DMS79 (cell line): ENCODE measurements at regions not wholly inside any gene's neighbourhood (a gene's known extent, or its start where the extent isn't known, plus 50 kb on each side); places are given as distances from the start of the nearest gene placed in this dataset.

ENCODE experiments used
- DNase-seq: peaks from one replicate; lab custom pipeline; 2025; lab: John Stamatoyannopoulos, UW

DNA sequence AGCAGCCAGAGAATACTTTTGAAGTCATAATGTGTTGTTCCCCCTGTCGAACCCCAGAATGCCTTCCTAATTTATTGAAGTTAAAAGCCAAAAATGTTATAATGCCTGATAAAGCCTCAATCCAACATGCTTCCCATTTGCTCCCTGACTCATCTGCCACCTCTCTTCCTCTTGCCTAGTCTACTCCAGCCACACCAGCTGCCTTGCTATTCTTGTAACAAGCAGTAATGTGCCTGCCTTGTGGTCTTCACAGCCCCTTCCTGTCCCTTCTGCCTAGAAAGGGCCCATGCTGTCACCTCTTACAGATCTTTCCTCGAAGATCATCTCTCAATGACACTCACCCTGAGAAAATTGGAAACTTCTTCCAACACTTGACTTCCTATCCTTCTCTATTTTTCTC is 231.6 kb upstream of the CDH2 start:
- no peak for DNase-seq

DNA sequence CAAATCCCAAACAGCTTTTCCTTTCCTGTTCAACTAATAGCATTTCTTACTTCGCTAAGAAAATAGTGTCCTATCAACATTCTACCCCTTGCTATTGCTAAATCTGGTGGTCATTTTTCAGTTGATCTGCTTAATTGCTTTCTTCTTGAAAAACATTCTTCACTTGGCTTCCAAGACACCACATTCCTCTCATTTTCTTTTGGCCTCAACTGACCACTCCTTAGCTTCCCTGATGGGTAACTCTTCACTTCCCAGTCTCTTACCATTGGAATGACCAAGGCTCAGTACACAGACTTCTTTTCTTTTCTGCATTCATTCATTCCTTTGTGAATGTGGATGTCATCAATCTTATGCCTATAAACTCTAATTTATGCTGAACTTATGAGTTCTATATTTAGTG is 230.8 kb upstream of the CDH2 start:
- DNase-seq = no peak

DNA sequence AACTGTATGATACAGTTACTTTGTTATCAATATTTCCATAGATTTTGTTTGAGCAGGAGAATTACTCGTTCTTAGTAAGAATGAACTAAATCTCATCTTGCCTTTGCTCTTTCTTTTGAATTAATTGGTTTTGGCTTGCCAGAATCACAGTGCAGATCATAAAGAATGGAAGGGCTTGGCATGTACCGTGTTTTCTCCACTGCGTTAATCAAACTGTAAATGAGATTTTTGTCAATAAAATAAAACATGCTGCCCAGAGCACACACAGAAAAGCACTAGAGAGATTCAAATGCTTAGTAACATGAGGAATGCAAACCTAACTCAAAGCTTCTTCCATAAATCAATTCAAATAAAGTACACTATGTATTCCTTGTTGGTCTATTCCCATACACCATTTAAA is 229.6 kb upstream of the CDH2 start:
- no peak for DNase-seq

DNA sequence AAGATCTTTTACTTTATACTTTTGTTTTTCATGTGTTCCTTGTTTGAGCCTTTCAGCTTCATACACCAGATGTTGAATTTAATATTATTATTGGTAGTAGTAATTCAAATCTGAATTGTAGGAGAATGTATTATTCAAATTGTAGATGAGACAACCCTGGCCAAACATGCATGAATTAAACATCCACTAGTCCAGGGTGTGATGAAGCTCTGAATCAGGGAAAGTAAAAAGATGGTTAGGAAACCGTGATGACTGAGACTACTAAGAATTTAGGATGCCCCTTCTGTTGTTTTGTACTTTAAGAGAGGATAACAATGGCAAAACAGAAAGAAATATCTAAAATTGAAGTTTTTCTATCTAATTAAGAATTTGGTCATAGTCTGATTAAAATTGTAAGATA is 227.8 kb upstream of the CDH2 start:
- no peak for DNase-seq

DNA sequence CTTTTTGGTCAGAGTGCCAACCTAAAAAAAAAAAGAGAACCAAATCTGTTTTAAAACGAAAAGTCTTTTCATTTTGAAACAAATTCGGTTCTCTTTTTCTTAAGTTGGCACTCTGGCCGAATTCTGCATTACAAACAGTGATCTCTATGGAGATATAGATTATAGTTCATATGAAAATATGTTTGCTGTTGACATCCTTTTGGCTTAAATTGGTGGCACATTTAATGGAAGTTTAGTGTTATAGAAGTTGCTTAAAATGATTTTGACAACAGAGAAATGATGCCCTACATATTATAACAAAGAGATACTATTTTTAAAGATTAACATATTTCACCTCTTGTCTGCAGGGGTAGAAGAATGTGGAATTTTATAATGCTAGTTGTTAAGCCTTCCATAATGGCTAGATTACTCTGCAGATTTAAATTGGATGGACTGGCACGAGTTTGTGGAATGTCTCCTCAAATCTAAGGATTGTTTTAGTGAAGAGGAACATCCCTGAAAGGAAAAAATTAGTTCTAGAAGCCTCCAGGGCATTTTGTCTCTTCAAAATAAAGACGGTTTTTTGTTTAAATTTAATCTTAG is 222.9 kb upstream of the CDH2 start:
- no peak for DNase-seq

DNA sequence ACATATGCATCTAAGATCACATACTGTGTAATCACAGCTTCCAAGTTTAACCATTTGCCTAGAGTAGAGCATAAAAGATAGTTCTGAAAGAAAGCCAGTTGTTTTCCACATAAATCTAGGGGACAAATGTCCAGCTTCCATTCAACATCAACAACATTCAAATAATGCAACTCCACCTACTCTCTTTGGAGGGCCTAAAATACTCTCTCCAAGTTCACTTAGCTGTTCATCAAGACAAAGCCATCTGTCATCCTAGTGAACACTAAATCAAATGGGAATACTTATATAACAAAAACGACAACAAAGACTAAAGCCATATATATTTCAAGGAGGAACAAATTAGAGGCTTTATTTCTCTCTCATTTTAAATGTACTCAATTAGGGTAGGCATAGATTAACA is 221.5 kb upstream of the CDH2 start:
- DNase-seq = no peak

DNA sequence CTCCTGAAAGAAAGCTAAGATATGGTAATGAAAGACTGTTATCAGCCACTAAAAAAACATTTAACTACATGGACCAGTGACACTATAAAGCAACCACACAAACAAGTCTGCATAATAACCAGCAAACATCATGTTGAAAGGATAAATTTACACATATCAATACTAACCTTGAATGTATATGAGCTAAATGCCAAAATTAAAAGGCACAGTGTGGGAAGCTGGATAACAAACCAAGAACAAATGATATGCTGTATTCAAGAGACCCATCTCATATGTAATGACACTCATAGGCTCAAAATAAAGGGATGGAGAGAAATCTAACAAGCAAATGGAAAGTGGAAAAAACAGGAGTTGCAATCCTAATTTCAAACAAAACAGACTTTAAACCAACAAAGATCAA is 213.1 kb upstream of the CDH2 start:
- no peak for DNase-seq

DNA sequence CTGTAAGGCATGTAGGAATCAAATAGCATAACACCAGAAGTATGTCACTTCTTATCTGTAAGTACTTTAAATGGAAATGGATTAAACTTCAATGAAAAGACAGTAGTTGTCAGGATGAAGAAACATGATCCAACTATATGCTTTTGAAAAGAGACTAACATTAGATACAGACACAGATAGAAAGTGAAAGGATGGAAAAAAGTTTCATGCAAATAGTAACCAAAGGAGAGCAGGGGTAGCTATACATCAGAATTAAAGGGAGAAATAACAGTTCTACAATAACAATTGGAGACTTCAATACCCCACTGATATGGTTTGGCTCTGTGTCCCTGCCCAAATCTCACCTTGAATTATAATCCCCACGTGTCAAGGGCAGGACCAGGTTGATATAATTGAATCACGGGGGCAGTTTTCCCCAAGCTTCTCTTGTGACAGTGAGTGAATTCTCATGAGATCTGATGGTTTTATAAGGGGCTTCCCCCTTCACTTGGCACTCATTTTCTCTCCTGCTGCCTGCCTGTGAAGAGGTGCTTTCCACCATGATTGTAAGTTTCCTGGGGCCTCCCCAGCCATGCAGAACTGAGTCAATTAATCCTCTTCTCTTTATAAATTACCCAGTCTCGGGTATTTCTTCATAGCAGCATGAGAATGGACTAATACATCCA is 205.4 kb upstream of the CDH2 start:
- DNase-seq = no peak

DNA sequence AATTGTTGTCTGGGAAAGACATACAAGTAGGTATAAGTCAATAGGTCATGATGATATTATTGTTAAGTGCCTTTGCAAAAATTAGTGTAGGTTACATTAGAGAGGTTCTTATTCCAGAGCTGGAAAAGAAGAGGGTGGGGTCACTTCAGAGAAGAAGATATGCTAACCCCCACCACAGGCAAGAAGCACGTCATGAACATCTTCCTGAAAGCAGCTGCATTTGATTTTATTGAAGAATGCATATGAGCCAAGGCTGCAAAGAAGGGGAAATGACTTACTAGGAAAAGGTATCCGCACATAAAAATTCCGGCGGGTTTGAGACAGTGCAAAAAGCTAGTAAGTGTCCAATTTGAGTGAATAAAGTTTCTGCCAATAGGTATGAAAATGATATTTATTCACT is 195.3 kb upstream of the CDH2 start:
- no peak for DNase-seq

DNA sequence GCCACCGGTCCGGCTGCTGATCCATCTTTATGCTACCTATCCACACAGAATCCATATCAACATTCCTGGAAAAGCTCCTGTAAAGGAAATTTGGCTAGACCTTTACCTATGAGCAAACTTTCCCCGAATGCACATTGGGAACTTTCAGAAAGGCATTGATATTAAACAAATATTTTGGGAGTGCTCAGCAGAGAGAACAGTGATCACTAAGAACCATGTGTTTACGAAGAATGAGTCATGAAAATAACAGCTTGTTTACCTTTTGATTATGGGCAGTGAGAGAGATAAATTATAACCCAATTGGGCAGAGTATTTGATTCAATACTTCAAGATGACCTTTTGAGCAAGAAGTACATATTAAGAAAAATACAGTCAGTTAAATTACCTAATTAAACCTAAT is 189.7 kb upstream of the CDH2 start:
- no peak for DNase-seq

DNA sequence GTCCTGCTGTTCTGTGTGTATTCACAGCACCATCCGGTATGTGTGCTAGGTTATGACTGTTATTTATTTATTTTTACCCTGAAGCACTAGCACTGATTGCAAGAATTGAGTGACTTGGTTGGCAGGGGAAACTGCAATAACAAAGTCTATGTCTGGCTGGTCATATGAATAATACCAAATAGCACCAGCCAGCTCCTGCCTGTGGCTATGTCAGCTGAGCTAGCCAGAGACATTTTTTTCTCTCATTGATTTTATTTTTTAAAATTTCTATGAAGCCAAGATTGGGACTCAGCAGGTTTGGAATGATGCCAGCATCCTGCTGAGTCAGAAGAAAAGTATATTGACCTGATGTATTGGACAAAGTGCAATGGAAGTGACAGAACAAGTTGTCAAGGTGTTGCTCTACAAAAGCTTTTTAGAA is 188.5 kb upstream of the CDH2 start:
- no peak for DNase-seq

DNA sequence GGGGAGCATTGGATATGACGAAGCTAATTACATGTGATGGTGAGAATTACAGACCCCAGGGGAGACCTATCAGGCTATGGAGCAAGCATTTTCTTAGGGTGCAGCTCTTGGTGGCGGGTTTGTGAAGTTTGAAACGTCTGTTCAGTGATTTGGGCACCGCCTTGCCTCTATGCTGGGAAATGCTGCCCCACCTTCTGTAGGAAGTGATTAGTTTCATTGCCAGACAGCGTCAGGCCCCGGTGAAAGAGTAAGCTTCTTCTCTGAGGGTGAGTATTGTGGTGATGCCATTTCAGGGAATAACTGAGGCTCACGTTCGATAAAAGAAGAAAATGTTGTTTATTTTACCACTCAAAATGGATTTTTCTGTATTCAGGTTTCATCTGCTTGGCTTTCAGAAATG is 186.2 kb upstream of the CDH2 start:
- DNase-seq = no peak

DNA sequence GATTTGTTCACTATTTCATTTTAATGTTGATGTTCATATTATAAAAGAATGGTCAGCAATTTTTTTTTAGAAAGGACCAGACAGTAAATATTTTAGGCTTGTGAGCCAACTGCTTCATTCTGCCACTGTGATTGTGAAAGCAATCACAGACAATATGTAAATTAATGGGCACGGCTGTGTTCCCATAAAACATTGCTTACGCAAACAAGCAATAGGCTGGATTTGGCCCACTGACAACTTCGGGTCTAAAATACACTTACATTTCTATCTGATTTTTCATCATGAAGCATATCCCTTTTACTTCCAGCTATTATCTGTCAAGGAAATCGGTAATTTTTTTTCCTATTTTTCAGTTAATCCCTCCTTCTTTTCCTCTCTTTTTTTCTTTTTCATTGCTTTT is 182.2 kb upstream of the CDH2 start:
- DNase-seq = no peak

DNA sequence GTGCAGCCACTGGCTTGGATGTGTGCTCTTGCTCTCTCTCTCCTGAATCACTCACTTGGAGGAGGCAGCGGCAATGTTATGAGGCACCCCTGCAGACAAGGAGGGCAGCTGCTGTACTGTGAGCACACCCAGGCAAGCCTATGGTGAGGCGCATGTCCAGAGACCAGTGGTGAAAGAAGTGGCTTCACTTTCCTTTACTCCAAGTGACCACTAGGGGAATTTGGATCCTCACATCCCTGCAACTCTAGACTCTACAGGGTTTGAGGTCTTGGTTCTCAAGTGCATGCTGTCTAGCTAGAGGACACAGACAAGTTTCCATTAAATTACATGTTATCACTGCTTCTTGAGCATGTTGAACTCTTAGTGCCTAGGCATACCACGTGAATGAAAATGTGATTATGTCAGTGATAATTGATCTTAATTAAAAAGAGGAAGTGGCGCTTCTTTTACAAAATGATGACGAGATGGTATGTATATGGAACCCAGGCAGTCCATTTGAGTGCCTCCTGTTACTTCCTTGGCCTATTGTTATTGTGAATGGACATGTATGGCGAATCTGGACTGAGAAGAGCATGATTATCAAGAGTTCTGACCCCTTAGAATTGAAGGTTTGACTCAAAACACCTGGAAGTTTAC is 181.0 kb upstream of the CDH2 start:
- DNase-seq = no peak

DNA sequence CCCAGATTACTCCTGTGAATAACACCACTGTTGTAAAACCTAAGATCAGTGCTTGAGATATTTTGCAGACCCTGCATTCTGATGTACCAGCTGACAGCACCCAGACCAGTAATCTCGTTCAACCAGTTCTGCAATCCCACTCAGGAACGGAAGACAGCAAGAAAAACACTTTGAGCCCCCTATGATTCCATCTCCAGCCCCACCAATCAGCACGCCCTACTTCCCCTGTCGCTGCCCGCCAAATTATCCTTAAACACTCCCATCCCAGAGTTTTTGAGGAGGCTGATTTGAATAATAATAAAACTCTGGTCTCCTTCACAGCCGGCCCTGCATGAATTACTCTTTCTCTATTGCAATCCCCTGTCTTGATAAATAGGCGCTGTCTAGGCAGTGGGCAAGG is 173.9 kb upstream of the CDH2 start:
- DNase-seq = no peak

DNA sequence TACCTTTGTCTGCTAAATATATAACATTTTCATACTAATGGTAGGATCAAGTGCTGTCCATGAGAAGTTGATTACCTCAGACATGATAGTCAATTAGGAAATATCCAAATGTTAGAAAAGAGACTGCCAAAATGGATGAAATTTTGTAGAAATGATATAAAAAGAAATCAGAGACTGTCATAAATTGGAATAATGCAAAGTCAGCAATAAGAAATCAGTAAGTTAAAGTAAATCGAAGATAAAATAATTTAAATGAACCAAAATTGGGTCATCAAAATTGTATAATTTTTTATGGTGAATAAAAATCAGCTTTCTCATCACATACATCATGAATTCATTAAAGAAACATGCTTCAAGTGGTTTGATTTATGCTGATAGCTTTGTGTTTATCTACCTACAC is 165.3 kb upstream of the CDH2 start:
- no peak for DNase-seq

DNA sequence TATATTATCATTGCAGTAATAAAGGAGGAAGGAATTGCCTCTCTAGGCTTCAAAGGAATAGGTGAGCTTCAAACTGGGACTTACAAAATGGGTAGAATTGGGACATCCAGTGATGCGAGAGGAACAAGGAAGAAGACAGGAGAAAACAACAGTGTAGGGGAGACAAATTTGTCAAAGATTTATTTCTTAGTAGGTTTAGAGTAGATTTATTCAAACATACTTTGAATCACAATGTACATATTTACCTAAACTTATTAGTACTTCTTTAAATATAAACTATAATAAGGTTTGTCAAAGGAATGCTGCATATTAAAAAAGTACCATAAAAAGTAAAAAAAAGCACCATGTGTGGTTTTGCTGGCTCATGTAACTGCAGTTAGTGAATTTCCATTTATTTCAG is 161.4 kb upstream of the CDH2 start:
- no peak for DNase-seq

DNA sequence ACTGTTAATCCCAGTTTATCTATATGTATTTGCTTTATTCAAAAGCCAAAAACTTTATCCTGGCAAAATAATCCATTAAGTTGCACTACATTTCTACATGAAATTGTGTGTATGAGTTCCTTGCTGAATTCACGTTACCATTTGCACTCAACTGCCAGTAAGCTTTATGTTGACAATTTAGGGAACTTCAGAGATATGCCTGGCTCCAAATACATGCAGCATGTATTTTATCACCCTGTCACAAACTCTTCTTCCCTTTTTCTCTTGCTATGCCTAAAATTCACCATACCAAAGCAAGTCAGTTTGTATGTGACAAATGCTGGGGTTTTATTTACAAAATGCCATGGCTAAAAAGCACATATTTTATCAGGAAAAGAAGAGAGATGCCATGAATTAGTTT is 157.6 kb upstream of the CDH2 start:
- DNase-seq = no peak

DNA sequence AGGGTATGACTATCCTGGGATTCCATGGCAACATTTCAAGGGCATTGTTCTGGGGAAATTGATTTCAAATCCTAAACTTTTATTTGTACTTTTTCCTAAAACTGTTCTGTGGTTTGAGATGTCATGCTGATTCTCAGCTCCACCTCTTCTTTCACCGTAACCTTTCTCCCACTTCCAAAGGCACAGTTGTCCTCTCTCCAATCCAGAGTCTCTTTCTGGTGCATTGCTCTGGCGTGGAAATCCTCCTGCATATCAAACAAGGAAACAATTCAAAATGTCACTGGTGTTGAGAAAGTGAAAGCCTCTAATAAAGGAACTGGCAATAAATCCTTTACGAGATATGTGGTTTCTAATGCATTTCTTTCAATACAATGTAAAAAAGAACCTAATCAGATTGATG is 155.1 kb upstream of the CDH2 start:
- no peak for DNase-seq

DNA sequence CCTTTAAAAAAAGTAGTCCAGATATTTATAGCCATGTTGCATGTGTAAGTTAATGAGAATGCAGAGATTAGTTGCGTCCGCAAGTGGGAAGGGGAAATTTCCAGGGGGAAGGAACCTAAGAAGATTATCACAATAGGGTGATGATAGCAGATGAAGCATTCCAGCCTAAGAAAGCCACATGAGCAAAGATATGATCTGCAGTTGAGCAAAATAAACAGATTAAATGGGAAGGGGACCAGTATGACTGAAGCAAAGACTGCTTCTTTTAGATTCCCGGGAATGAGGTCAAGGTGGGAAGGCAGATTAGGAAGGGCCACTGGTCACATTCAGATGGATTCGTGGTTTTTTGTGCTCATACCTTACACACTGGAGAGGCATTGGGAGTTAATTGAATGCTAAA is 154.6 kb upstream of the CDH2 start:
- DNase-seq = no peak

DNA sequence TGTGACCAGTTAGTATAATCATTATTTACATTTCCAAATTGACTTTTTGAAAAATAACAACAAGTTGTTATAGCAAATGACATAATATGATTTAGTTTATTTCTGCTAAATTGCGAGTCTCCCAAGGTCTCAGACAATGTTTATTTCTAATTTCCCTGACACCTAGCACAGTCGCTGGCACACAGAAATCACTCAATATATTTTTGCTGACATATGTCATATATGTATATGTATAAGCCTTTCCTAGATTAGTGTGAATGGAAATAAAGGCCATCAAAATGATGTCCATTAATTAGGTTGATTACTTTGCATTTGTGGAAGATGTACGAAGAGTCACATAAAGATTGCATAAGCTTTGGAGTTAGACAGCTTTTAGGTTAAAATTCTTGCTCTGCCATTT is 136.7 kb upstream of the CDH2 start:
- no peak for DNase-seq

DNA sequence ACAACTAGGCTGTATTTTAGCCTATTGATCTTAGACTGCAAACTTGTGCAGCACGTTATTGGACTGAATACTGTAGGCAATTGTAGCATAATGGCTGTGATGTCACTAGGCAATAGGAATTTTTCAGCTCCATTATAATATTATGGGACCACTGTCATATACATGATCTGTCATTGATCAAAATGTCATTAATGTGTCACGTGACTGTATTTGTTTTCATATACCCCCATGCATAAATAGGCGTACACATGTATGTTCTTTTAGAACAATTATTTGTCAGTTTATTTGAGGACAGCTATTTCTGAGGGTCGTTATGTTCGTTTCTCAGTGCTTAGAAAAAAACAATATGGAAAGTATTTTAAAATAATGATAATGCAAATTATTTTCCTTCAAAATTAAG is 111.9 kb upstream of the CDH2 start:
- no peak for DNase-seq

DNA sequence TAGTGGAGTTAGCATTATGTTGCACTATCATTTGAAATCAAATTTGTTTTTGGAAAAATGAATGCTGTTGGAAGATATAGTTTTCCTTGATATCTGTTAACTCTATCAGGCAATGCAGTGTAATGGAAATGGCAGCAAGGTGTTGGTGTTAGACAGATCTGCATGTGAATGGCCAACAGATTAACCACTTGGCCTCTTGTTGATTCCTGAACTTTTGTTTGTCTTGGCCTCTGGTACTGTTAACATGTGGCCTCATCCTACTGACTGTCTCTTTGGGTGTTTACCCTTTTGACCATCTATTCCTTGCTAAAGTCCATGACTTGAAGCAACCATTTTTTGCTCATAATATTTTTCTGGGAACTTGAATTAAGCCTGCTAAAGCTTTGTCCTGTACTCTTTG is 110.2 kb upstream of the CDH2 start:
- no peak for DNase-seq

DNA sequence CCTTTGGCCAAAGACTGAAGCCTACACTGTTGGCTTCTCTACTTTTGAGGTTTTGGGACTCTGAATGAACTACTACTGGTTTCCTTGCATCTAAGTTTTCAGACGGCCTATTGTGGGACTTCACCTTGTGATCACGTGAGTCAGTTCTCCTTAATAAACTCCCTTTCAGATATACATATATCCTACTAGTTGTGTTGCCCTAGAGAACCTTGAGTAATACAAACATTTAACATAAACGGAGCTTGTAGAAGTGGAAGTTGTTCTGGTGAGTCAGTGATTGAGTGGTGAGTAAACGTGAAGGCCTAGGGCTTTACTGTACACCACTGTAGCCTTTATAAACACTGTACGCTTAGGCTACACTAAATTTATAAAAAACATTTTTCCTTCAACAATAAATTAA is 107.2 kb upstream of the CDH2 start:
- DNase-seq = no peak
